ENCODE measurements at regions not wholly inside any gene's neighbourhood (a gene's known extent, or its start where the extent isn't known, plus 50 kb on each side); places are given as distances from the start of the nearest gene placed in this dataset.

DNA sequence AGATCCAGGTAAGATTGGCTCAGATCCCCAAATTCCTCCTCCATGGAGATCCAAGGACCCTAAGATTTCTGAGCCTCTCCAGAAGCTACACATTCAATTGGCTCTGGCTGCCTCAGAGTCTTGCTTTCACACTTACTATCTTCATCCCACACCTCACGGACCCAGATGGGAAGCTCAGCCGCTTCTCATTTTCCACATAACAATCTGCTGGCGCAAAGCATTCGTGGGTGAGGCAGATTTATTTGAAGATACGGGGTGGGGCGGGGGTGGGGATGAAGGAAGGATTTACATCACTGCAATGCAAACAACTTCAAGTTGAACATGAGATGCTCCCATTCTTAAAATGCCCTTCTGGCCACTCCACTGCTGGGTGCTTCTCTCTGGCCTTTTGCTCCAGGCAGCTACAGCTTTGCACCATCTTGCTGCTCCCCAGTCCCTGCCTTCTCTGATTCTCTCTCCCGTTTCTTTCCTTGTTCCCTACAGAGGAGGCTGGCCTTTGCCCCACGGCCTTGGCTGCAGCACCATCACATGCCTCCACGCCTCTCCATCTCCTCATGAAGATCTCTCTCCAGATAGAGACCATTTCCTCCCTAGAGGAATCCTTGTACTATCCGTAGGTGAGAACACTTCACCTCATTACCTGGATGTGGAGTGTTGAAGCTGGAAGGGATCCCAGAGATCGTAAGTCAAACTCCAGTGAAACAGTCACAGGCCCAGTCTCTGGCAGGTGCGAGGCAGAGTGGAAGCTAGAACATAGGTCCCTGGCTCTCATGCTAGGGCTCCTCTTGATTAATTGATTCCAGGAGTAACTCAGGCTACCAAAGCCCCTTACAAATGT, 175.9 kb downstream of the RPLP1 start:
- no peak for DNase-seq

DNA sequence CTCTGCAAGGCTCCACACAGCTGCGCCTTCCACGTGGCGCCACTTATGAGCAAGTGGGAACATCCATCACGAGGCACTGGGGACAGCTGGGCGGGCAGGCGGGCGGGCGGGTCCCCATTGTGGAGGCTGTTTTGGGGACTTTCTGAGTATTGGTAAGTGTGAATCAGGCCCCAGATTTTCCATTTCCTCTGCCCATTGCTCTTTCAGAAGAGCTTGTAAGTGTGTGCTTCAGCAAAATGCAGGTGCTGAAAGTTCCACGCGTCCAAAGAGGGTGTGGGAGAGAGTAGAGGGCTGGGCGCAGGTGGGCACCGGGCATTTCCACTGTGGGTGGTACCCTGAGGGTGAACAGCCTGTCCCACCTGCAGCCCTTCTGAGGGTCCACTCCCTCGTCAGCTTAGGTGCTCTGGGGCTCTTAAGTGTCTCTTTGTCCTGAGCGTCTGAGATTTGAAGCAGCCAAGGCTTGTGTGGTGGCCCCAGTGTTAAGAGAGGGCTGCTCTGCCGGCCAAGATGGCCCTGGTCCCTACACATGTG, 177.1 kb downstream of the RPLP1 start:
- no peak for DNase-seq

DNA sequence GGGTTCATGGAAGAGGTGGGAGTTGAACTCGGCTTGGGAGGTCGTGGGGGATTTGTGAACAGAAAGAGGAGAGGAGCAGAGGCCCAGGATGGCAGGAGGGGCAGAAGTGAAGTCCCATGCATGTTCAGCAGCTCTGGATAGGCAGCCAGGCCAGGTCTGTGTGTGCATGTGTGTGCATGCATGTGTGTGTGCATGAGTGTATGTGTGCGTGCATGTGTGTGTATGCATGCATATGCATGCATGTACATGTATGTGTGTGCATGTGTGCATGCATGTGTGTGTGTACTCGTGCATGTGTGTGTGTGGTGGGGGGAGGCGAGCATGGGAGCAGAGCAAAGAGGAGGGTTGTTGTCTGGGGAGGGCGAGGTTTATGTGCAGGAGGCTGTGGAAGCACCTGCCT, 178.4 kb downstream of the RPLP1 start:
- DNase-seq: no peak

DNA sequence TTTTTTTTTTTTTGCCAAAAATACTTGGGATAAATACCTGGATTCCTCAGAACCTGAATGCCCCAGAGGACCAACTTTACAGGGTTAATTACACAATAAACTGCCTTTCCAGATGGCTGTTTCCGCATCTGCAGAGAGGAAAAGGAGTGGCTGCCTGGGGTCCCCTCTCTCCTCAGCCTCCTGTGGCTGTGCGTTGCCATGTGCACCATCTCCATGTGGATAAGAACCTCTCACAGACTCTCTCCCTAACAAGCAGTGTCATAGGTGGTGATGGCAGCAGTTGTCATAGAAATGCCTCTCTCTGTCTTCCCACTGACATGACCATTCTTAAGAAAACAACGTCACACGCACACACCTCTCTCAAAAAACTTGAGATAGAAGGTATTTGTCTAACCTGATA, 179.4 kb downstream of the RPLP1 start:
- no peak for DNase-seq

DNA sequence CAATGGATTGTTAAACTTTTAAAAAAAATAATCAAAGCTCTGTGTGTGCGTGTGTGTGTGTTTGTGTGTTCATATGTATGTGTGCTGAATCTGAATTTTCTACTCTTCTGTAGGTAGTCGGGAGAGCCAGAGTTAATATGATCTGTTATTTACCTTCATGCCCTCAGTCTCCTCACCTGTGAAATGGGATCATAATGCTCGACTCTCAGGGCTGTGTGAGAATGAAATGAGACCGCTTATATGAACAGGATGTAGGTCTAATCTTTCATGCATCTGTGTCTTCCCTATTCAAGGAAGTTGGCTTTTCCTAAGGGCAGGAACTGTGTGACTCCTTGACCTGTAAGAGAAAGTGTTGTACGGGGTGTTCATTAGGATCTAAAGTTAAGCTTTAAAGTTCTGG, 182.2 kb downstream of the RPLP1 start:
- DNase-seq: no peak

DNA sequence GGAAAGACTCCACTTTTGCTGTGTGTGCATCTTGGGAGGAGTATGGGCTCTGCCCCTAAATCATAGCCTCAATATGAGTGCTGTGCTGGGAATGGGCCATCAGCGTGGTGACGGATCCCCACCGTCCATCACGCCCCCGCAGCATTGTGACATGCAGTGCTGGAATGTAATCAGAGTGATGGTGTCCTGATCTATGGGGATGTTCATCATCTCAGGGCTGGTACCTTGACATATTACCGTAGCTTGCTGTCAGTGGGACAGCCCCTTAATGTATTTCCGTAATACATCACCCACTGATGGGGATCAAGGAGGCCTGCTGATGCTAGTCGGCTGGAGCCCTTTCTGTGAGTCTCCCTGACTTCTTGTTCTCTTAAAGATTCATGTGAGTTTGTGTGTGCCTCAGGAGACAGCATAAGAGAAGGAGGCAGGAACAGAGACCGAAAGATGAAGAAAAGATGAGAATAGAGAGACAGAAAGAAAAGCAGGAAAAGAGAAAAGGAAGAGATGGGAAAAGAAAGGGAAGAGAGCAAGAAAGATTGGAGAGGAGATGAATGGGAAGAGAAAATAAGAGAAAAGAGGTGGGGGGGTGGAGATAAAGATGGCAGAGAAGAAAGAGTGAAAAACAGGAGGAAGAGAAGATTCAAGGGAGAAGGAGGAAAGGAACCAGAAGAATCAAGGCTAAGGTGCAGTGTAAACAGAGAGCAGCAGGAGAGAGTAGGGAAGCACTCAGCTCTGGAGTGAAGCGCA, 183.7 kb downstream of the RPLP1 start:
- no peak for DNase-seq

DNA sequence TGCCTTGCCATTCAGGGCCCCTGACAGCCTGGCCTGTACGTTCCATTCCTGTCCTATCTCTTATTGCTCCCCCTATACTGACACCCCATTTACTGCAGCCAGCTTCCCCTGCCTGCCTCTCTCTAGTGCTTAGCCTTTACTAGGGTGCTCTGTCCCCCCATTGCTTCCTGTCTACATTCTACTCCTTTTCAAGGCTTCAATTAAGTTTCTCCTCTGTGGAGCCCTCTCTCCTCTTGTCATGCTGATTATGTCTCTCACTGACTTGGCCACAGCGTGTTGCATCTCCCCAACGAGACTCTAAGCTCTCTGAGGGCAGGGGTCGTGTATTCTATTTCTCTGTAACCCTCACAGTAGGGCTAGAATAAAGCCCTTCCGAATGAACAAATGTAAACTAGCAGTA, 185.2 kb downstream of the RPLP1 start:
- DNase-seq: no peak

DNA sequence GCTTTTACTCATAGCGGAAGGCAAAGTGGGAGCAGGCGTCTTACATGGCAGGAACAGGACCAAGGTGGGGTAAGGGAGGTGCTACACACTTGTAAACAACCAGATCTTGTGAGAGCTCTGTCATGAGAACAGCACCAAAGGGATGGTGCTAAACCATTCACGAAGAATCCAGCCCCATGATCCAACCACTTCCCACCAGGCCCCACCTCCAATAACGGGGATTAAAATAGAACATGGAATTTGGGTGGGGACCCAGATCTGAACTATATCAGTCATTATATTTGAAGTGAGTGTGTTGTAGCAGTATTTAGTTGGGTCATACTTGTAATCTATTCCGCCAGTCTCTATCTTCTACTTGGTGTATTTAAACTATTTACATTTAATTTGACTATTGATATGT, 190.9 kb downstream of the RPLP1 start:
- no peak for DNase-seq

DNA sequence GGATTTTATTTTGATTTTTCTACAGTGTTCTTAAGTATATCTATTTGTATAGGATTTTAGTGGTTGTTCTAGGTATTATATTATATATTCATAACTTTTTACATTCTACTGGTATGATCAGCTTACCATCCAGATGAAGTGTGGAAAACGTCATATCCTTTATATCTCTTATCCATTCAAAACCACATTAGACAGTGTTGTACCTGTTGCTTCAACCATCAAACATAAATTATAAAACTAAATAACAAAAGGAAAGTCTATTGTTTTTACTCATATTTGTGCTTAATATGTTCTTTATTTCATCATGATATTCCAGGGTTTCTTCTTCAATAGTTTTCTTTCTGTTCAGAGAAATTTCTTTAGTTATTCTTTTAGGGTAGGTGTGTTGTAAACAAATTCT, 191.4 kb downstream of the RPLP1 start:
- no peak for DNase-seq

DNA sequence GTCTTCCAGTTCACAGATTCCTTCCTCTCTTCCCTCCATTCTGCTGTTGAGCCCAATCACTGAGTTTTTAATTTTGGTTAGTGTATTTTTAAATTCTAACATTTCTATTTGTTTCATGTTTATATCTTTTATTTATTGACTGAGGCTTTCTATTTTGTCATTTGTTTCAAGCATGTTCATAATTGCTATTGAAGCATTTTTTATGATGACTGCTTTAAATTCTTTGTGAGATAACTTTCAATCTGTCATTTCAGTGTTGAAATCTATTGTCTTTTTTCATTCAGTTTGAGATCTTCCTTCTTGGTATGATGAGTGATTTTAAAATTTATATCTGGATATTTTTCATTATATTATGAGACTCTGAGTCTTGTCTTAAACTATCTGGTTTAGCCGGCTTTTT, 192.3 kb downstream of the RPLP1 start:
- no peak for DNase-seq

DNA sequence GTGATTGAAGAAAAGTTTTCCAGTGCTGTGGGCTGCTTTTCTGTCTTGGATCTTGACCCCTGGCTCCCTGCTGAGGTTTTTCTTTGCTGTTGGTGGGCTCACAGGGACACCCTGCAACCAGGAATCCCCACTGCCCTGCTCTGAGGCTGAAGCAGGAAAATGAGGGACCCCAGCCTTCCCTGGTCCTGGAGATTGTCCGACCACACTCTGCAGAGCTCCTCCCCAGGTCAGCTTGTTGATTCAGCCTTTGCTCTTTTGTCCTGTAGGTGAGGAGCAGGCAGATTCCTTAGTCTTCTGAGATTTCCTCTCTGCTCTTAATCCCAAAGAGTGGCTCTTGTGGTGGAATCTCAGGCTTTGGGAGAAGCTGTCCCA, 194.5 kb downstream of the RPLP1 start:
- DNase-seq: no peak

DNA sequence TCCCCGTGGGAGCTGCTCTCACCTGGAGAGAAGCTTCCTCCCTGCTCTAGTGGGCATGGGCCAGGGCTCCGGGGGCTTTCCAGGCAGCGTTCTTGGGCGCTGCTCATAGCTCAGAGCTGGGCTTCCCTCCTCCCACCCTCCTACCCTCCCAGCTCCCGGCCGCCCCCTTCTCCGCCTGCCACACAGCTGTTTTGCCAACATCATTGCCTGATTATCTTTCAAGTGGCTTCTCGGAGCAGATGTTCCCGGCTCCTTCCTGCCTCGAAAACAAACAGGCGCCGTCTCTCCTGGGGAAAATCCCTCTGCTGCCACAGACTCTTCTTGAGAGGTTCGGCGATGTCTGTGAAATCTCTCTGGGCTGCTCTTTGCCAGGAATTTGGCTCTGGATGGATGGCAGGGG, 195.6 kb downstream of the RPLP1 start:
- DNase-seq: no peak

DNA sequence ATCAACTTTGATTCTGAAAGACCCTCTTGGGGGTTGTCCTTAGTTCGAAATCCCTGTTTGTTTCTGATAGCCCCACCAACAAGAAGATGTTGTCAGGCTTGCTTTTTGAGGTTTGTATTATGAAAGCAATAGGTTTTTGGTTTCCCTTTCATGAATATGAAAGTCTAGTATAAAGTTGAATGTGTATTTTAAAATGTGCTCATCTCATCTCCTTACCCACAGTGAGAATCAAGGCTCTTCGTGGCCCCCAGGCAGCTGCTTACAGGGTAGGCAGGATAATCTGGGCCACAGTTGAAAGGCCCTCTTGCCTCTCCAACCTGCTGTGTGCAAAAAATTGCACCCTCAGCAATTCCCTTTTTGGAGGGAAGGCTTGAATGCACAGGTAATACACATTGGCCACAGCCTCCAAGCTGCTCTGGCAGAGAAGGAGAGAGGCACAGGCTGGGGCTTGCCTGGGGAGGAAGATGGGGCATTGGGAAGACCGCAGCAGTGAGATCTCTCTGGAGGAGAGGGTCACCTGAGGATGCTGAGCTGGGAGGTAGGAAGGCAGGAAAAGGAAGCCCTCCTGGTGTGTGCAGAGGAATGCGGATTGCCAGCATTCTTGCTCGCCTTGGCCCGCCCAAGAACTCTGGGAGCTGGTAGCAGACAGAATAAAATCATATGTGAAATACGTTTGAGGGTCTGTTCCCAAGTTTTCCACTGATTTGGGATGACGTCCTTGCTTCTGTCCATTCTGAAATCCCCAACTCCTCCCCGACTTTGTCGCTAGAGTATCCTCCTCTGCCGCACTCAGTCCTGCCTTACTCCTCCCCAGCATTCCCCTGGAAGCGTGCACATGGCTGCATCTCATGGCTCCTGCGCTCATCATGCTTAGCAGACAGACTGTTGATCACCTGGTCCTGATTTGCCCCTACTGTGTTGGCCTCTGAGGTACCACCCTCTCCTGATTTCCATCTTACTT, 196.4 kb downstream of the RPLP1 start:
- no peak for DNase-seq

DNA sequence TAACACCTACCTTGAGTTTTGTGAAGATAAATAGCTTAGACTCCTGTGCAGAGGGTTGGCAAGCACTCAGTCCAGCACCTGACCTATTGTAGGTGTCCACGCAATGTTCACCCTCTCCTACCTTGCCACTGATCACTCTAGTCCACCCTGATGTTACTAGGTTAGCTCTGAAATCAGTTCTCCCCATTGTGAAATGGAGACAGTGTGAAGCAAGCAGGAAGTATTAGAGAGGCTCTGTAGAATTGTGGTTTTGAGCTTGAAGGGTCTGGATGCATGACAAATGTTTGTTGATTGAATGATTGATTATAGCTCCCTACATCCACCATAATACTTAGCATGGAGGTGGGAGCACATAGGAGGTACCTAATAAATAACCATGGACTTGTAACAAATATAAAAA, 199.7 kb downstream of the RPLP1 start:
- no peak for DNase-seq

DNA sequence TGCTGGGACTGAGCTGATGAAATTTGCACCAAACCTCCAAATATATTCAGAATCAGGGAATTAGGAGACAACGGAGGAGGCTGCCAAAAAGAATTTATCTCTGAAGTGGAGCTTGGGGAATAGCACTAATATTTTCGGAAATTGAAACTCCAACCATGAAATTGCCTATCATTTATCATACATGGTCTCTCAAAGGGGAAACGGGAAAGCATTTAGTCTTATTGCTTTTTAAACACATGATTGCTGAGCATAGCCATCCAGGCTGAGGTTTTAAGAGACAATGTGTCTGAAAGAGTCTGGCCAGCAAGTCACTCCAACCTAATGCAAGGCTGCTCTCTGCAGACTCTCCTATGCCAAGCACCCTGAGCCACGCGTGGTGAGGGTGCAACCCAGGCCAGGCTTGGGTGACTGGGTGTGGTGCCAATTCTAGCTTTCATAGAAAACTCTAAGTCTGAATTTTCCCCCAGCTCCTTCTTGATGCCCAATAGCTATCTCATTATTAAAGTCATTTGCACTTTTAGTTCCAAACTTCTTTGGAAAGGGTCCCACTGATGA, 200.2 kb downstream of the RPLP1 start:
- DNase-seq: no peak

DNA sequence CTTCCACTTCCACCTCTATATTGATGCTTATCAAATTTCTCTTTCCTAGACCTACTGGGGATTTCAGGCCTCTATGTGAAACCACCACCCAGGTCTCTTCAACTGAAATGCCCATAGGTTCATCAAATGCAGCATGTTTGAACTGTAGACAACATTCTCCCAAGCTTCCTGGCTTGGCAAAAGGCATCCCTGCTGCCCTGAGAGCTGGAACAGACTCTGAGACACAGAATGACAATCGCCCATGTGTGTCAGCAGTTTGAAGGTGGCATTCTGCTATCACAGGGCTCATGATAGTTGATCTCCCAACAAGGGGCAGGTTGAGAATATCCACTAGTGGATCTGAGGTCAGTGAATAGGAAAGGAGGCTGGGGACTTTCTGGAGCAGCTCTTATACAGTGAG, 200.7 kb downstream of the RPLP1 start:
- DNase-seq: no peak

DNA sequence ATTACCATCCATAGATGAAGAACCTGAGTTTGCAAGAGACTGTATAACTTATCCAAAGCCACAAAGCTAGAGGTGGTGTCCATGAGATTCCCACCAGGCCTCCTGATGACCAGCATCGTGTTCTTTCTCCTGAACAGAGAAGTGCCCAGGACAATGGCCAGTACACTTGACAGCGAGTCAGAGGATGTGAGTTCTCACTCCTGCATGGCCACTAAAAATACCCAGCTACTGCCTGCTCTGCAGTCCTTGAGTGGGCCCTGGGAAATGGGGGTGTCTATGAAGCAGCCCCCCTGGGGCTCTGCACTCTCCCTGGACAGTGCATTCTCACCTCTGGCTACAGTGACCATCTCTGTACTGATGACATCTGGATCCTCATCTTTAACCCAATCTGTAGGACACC, 201.2 kb downstream of the RPLP1 start:
- DNase-seq: no peak

DNA sequence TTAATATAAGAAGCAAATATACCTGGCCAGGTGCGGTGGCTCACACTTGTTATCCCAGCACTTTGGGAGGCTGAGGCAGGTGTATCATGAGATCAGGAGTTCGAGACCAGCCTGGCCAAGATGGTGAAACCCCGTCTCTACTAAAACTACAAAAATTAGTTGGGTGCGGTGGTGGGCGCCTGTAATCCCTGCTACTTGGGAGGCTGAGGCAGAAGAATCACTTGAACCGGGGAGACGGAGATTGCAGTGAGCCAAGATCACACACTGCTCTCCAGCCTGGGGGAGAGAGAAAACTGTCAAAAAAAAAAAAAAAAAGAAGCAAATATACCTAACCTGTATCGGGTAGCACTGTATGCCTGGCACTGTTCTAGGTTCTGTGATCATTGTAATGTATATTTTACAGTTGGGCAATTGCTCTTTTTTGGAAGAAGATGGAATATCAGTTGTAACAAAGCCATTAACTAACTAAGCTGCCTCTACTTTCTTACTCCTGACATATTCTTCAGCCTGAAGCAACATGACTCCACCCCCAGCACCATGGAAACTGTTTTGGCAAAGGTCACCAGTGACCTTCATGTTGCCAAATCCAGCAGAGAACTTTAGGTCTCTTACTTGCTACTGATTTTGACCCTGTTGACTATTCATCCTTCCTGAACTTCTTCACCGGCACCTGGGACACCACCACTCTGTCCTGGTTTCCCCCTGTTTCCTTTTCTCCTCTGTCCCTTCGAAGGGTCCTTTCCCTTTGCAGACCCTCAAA, 203.8 kb downstream of the RPLP1 start:
- DNase-seq: no peak

DNA sequence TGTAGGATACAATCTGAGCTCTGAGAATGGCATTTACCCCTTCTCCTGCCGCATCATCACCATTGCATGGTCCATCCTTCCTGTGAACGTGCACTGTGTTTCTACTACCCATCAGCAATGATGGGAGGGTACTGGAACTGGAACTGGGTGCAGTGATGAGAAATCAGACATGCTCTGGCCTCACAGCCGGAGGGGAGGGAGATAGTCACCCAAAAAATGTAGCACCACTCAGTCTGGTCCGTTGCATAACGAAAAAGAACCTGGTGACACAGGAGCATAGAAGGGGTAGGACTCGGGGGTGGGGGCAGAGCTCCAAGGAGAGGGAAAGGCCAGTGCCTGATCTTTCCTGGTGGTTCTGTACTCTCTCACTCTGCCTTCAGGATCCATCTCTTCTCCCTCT, 205.0 kb downstream of the RPLP1 start:
- no peak for DNase-seq

DNA sequence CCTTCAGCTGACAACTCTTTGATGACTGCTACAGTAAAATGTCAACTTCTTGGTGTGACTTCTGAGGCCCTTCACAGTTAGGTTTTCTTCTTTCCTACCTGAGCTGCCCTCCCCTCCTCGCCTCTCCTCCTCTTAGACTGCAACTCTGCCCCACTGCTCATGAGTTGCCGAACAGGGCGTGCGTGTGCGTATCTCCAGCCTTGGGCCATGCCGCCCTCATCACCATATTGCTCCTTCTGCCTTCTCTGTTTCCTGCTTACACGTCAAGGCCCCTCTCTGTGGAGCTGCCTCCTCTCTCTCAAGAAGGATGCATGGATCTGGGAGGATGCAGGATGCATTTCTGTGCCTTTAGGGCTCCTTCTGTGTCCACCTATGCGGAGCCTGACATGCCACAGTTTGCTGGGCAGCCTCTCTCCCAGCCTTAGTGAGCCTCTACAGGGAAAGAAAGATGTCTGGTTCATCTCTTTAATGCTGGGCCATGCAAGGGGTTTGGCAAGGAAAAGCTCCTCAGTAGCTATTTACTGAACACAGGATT, 205.9 kb downstream of the RPLP1 start:
- DNase-seq: no peak

DNA sequence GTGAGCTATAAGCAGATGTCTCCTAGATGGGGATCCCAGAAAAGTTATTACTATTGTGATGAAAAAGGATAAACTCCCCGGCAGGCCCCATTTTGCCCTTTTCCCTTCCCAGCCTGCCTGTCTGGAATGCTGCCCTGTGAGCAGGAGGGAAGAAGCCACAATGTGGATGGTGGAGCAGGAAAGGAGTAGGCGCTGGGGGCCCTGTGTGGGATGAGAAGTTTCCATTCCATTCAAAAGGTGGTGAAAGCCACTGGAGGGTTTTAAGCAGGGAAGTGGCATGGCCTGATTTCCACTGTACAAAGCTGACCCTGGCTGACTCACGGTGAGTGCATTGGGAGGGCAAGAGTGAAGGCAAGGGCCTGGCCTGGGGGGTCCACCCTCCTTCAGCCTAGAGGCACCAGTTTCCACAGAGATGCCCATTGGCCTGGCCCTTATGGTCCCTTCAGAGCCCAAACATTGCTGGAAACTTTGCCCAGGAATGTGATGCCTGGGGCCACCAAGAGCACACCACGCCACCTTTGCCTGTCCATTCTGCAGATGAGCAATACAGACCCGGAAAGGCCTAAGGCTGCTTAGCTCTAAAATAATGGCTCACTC, 206.9 kb downstream of the RPLP1 start:
- DNase-seq: no peak

Data from GOT3 (cell line).